Stimulated activated CD8-positive, alpha-beta memory T cell treated with anti-CD3 and anti-CD28 coated beads, Interleukin-12 subunit alpha, Interleukin-12 subunit beta, amount 100 ng/mL, for 24 hours (primary cell): ENCODE measurements at regions not wholly inside any gene's neighbourhood (a gene's known extent, or its start where the extent isn't known, plus 50 kb on each side); places are given as distances from the start of the nearest gene placed in this dataset.

Source experiments
- DNase-seq: peaks from one replicate; pipeline ENCODE4 v3.0.0-alpha.2; 2020; ENCODE audit errors: extremely low read depth

DNA sequence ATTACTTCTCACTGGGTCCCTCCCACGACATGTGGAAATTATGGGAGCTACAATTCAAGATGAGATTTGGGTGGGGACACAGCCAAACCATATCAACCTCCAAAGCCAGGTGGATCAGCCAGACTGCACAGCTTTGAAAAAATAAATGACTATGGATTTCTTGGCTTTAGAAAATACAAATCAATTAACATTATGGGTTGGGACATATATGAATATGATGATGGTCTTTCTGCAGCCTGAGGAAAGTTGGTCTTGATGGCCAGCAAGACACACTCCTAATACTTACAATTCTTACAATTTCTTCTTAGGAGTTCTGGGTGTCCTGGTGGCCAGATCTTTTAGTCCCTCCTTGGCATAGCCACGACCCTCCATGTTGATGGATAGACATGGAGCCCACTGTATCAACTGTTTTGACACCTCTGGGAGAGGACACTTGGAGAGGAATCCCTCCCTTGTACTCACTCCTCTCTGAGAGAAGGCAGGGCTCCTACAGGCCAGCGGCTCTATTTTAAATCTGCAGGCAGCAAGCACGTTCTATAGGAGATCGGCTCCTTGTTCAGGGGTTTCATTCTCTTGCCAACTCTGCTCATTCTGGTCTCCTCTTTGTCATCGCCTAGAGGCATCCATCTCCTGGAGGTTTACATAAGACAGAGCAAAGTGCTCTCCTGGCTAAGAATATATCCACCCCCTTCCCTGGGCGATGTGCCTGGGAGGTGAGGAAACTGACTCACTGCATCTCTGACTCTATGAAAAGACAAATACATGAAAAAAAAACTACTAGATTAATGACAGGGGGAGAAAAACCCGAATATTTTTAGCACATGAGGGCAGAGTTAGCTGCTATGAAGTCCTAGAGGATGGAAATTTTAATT, 145.9 kb downstream of the CARTPT start:
- DNase-seq, result no peak

DNA sequence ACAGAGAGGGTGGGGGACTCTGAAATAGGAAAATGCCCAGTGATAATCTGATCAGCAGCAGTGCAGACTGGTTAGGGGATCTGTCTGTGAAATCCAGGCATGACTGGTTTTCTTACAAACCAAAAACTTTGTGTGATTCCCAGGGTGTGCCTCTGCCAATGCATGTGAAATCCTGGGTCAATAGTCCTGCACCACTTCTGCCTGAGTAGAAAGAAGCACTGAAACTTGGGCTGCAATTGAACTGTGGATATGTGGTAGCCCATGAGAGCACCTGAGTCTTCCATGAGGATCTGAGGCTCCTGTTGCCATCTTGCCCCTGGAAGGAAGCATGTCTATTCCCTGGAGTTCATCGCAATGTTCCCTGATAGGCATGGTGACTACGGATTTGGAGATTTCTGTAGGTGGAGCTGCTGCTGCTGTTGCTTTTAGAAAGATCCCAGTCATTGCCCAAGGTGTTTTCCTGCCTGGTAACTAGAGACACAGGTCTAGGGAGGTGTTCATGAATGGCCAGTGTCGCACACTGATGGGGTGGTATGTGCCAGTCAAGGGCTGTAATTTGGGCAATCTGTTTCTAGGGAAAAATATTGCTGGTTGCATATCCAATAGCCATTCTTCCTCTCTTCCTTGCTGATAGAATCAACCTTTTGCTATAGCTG, 146.7 kb downstream of the CARTPT start:
- DNase-seq, result no peak

DNA sequence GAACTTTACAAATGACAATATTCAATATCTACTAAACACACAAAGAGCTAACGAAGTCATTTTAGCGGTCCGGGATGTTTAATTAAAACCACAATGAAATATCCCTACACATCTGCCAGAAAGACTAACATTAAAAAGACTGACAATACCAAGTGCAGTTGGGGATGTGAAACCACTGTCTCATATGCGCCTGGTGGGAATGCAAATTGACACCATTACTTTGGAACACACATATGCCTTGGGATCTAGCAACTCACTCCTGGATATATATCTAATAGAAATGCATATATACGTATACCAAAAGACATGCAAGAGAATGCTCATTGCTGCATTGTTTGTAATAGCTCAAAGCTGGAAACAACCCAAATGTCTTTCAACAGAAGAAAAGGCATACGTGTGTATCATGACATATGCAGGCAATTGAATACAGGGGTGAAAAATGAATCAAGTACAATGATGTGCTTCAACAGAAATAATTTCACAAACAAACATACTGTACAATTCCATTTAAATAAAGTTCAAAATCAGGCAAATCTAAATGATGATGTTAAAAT, 153.3 kb downstream of the CARTPT start:
- DNase-seq, result no peak

DNA sequence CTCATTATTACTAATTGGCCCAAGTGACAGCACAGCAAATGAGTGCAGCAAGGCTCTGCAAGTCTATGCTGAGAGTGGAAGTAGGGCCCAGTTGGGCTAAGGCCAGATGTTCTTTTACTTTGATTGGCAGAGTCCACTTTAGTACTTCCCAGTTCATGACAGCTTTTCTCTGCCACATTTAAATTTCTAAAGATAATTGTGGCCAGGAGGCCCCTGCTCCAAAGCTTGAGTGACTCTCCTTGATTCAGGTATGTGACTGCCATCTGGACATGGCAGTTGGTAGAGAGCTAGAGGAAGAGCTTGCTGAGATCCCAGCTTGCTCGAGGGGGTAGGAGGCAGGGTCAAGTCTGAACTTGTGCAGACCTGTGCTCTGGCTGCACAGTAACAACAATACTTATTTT, 154.1 kb downstream of the CARTPT start:
- no peak for DNase-seq

DNA sequence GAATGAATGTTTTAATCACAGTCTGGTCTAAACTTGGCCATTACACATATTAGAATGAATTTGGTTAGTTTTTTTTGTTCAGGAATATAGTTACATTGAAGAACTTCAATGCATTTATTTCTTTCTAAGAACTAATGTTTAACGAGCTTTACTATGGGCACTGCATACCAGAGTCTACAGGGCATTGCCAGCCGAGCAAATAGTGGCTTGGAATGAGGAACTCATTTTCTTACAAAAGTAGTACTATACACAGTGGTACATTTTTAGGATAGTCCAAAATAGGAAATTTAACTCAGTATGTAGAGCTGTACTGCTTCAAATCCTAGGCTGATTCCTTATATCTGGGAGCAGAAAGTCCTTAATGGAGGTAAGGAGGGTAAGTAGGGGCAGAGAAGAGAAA, 155.4 kb downstream of the CARTPT start:
- DNase-seq, result no peak

DNA sequence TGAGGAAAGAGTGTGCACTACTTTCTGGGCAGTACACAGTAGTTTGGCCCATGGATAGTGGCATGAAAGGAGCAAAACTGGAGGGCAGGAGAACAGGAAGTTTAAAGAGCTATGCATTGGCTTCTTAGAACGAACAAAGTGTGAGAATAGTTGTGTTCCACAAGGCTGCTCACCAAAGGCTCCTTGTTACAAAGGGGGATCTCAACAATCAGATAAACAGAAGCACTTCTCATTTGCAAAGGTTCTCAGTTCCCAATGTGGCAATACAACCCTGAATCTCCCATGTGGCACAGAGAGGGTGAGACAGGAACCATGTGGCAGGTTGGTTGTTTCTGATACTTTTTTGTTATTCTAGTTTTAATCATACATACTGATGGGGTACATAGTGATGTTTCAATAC, 158.4 kb downstream of the CARTPT start:
- no peak for DNase-seq

DNA sequence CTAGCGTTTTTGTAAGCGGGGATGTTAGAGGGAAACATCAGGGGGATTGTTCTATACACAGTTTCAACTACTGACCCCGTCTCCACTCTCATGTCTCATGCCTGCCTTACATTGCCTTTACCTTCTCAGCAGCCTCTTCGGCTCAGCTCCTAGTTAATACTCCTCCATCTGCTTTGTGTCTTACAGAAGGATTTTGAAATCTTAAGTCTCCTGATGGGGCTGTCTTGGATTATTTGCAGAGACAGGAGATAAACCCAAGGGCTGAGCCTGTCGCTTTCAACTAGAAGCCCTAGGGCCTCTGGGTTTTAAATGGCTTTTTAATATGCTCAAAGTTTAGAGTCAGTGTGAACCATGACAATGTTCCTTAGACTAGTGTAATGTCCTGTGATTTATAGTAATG, 161.5 kb downstream of the CARTPT start:
- no peak for DNase-seq

DNA sequence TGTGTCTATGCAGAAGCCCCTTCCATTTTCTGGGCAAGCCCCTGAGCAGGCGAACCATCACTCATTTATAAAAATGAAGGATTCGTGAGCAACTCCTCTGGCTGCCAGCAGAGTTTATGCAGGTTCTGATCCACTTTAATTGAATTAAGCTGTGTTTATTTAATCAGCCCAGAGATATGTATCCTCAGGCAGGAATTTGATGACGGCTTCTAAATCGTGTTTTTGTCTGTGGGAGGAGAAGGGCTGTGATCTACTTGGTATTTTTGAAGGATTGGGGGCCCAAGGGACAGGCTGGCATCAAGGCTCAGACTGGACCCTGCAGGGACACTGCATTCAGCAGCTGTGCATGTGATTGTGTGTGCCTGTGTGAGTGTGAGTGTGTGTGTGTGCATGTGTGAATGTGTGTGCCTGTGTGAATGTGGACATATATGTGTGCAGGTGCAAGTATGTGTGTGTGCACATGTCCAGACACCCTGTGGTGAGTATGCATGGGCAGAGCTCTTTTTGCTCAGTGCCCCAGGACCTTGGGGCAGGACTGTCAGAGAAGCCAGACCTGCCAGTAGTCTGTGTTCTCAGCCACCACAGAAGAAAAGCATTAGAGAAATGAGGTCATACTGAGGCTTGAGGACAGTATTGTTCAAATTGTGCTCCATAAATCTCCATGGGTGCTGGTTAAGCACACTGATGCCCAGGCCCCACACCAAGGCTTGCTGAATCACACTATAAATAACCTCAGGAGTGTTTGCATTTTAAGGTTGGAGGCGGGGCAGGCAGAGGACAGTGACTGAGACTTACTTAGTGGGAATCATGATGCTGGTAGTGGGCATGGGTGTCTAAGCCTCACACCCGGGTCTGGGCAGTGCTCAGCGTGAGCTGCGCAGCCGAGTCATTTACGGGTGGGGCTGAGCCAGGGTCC, 164.0 kb downstream of the CARTPT start:
- no peak for DNase-seq

DNA sequence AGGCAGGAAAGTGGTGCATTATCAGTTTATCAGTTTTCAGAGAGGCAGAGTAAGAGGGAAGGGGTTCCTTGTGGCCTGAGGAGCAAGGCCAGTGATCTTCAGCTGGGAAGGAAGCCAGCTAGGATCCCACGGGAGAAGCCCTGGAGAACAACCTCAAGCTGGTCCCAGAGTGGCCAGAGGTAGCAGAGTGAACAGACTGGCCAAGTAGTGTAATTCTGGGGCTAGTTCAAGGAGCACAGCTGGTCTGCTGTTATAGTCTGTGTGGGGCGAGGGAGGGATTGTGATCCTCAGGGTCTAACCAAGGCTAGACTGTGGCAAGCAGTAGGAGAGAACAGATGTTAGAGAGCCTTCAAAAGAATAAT, 164.6 kb downstream of the CARTPT start:
- no peak for DNase-seq

DNA sequence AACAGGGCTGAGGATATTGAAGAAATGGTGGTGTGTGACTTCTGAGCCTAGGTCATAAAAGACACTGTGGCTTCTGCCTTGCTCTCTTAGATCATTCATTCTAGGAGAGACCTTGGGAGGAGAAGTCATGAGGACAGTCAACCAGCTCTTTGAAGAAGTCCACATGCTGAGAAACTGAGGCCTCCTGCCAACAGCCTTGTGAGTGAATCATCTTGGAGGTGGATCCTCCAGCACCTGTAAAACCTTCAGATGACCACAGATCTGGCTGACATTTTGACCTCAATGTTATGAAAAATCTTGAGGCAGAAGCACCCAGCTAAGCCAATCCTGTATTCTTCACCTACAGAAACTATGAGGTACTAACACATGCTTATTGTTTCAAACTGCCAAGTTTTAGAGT, 165.9 kb downstream of the CARTPT start:
- no peak for DNase-seq

DNA sequence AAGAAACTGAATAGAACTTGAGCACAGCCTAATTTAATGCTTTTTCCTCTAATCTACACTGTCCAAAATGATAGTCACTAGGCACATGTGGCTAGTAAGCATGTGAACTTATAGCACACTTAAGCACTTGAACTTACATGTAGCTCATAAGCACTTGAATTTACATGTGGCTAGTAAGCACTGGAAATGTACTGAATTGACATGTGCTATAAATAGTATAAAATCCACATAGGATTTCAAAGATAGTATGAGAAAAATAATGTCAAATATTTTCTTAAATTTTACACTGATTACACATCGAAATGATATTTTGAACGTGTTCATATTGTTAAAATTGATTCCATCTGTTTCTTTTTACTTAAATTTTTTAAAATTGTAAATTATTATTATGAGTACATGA, 167.3 kb downstream of the CARTPT start:
- no peak for DNase-seq

DNA sequence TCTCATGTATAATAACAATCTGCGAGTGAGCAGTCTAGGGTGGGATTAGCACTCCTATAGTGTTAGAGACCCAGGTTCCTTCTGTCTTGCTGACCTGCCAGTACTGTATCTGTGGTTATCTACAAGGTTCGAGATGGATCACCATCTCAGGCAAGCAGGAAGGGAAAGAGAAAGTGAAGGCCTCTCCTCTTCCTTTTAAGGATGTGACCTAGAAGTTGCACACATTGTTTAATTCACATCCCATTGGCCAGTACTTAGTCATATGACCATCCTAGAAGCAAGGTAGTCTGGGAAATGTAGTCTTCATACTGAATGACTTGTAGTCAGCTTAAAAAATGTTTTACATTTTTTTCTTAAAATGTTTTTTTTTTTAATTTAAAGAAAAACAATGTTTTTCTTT, 168.6 kb downstream of the CARTPT start:
- no peak for DNase-seq

DNA sequence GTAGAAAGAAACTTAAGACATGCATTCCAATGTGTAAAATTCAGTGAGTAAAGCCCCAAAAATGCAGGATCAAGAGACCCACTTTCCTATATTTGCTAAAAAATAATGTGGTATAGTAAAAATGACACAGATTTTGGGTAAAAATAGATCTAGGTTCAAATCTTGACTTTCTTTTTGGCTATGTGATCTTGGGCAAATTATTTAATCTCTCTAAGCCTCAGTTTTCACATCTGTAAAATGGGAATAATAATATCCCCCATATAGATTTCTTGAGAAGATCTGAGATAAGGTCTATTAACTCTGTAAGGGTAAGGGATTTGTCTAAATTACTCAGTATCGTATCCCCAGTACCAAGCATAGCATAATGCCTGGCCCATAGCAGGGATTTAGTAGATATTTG, 172.3 kb downstream of the CARTPT start:
- no peak for DNase-seq

DNA sequence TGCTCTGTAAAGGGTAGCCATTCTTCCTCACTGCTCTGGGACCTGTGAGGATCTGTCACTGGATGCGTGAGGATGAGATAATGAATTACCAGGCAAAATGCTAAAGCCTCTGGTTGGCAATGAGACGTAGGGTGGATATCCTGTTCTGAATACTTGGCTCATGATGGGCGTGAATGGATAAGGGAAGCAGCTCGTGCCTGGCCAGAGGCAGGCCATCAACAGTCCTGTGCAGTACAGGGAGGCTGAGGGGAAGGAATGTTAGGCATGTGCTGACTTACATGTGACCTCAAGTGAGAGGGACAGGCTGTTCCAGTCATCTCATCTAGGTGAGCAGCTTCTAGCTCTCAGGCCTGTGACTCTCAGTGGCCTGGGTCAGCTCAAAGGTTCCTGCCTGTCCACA, 172.8 kb downstream of the CARTPT start:
- no peak for DNase-seq

DNA sequence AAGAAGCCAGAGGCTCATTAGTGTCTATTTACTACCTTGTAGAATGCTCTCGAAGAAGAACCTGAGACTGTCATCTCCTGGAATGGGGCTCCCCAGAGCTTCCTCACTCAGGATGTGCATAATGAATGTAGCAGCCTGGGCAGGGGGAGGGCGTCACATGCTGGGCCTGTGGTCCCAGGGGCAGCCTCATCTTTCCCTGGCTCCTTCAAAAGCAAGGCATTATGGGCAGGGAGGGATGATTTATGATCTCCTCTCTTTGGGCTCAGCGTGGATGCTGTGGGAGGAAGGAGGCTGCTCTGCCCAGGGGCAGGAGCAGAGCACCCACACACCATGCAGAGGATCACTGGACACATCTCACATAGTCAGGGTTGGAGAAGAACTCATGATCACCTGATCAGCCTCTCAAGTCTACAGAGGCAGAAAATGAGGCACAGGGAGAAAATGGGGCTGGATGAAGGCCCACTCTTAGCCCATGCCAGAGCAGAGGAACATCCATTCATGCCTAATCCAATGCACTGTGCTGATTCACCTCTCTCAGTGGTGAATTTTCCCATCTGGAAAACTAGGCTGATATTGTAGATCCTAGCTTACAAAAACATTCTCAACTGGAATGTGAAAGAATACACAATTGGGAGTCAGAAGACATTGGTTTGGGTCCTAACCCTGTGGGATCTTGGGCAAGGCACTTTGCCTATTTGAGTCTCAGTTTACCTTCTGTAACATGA, 173.7 kb downstream of the CARTPT start:
- no peak for DNase-seq

DNA sequence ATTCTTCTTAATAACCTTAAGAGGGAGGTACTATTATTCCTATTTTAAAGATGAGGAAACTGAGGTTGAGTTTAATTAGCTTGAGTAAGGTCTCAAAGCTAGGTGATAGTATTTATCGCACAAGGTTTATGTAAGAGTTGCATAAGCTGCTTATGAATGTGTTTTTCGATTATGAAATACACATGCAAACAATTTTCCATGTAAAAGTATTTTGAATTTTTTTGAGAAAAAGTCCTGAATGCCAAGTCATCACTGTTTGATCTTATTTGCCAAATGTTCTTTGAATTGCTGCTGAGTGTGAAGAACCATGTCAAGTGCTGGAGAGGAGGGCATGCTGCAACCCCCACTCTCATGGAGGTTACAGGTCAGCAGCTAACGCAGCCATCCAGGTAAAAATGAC, 174.4 kb downstream of the CARTPT start:
- DNase-seq, result no peak

DNA sequence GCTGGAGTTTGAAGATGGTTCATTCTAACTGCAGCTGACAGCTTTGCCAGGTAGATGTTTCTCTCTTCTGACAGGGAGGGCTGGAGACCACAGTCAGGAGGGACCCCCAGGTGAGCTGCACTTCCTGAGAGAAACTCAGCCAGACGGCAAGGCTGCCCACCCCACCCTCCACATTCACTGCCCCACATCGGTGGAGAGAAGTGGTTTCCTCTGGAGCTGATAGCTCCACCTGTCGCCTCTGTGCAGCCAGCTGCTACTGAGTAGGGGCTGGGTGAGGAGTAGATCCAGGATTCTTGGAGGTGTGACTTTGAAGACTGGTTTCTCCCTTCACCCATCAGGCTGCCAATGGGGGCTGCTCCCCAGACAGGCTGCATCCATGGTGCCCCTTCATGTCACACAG, 175.0 kb downstream of the CARTPT start:
- DNase-seq, result no peak

DNA sequence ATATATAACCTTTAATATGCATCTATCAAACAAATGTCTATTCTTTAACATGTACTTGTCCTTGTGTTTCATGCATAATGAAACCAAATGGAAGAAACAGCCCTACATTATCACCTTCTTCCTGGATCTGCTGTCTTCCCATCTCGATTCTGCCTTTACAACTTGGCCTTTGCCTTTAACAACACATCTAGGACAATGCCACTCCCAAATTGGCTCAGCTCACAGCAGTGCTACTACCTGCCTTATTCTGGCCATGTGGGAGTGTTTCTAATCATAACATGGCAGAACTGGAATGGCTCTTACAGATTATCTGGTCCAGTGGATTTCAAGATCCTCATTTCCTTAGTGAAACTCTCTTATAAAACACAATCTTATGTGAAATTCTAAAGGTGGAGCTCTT, 176.5 kb downstream of the CARTPT start:
- DNase-seq, result no peak

DNA sequence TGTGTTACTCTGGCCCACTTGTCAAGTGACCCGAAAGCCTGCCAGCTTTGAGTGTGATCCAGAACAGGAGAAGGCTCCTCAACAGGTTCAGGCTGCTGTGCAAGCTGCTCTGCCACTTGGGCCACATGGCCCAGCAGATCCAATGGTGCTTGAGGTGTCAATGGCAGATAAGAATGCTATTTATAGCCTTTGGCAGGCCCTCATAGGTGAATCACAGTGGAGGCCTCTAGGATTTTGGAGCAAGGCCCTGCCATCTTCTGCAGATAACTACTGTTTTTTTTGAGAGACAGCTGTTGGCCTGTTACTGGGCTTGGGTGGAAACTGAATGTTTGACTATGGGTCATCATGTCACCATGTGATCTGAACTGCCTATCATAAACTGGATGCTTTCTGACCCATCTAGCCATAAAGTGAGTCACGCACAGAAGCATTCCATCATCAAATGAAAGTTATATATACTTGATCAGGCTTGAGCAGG, 180.8 kb downstream of the CARTPT start:
- DNase-seq, result no peak

DNA sequence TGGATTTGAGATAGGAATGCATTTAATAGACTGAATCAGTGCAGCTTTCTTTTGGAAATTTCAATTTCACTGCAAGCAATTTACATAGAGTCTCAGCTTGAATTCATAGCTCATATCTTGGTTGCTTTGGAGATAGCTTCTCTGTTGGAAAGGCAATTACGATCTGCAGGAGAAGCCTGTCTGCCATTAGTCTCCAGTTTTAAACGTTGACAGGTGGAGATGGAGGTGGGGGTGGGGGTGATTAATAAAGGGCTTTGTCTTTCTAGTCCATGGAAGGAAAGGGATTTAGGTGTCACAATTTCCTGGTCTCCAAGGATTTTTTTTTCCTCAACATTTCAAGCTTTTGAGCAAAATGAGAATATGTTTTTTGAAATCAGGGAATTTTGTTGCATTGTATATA, 184.7 kb downstream of the CARTPT start:
- no peak for DNase-seq

DNA sequence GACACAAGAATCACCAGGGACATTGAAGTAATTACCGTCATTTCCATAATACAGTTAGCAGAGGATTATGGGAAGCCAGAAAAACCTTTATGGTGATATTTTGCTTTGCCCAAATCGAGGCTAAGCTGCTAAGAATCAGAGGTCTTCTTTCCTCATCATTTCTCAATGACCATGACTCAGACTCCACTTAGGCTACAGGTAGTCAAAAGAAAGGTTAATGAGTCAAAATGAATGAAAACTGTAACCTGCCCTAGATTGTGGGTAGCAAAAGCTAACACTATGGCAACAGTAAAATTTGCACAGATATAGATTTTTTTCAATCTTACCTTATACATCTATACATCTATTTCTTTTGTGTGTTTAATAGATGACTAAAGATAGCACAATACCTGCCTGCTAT, 185.8 kb downstream of the CARTPT start:
- no peak for DNase-seq
